GM21825 (cell line): ENCODE measurements at regions not wholly inside any gene's neighbourhood (a gene's known extent, or its start where the extent isn't known, plus 50 kb on each side); places are given as distances from the start of the nearest gene placed in this dataset.

Experiments used
- ATAC-seq: cut with Tn5 transposase; IDR thresholded peaks from one replicate; pipeline ENCODE4 v1.9.1; 2021; ENCODE audit warnings: mild to moderate bottlenecking, moderate library complexity; ENCODE audit not compliant: unreplicated experiment

DNA sequence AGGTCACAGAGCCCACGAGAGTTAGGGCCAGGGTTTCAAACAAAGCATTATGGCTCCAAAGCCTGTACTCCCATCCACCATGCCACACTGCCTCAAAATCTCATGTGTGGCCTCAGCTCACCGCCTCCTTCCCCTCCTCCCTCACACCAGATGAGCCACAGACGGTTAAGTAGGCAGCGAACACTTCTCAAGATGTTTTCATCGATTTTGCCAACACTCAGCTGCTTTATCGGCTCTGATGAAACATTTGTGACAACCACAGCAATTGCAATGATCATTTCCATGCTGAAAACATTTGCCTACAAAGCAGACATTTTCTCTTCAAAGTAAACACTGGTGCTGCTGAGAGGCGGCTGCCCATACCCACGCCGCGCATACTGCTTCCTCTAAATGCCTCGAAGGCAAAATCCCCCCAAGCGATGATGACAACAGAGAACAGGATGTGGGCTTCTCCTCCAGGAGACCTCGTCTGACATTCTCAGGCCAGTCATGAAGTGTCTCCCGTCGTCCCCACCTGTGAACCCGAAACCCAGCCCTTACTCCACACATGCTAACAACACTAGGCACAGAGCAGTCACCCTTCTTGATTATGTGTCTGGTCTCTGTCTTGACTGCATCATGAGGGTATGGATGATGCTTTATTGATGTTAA is 599.2 kb downstream of the SOX6 start:
- no peak for ATAC-seq

DNA sequence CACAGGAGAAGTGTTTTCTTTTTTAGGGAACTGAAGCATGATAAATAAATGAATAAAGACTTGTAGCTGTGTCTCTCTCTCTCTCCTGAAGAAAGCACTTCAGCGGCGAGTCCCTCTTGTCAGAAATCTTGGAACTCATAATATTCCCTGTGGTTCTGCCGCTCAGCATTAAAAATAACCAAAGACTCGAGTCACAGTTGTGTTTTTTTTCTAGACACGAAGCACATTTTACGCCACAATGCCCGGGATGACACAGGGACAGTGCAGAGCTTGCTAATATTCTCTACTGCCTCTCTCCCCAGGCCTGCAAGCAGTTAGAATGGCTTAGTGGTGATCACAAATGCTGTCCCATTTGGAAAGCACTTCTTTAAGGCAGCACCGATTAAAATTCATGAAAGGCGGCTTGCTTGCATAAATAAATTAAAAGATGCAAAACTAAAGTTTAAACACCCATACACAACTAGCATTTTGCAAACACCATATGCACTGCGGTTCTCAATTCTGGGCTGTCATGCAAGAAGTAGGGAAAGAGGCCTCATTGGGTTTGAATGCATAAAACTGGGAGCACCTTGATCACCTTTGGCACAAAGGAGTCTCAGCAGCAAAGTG is 597.4 kb downstream of the SOX6 start:
- no peak for ATAC-seq

DNA sequence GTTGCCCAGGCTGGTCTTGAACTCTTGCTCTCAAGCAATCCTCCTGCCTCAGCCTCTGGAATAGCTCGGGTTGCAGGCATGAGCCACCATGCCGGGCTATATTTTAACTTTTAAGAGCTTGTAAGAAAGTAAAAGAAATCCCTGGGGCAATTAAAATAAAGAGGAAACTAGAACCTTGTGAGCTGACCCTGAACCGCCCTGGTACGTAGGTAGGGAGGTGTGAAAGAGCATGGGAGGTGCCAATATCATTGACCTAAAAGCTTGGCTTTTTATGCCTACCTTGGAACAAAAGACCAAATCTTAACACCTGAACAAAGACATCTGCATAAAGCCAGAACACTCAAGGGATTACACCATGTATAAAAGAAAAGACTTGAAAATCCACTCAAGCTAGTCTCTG is 595.1 kb downstream of the SOX6 start:
- no peak for ATAC-seq

DNA sequence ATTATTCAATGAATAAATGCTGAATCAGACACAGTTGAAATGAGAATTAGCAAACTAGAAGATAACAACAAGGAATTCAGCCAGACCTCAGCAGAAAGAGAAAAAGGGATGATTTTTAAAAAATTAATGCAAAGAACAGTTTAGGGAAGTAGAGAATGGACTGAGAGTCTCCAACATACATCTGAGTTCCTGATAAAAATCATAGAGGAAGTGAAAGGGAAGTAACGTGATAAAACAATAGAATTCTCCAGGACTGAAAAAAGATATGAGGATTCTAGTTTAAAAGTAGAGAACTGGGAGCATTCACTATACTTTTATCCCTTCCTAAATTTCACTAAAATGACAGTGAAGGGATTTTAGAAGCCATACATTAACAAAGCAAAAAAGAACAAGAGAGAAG is 592.0 kb downstream of the SOX6 start:
- ATAC-seq = no peak

DNA sequence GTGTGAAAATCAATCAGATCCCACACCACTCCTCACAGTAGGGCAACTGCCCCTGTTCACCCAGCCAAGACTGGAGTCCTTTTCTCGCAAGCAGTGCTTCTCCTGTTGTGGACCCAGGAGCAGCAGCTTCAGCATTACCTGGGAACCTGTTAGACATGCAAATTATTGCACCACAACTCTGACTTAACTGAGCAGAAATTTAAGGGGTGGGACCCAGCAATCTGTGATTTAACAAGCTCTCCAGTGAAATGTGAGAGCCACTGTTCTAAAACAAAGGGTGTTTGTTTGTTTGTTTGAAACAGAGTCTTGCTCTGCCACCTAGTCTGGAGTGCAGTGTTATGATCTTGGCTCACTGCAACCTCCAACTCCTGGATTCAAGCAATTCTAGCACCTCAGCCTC is 591.4 kb downstream of the SOX6 start:
- no peak for ATAC-seq

DNA sequence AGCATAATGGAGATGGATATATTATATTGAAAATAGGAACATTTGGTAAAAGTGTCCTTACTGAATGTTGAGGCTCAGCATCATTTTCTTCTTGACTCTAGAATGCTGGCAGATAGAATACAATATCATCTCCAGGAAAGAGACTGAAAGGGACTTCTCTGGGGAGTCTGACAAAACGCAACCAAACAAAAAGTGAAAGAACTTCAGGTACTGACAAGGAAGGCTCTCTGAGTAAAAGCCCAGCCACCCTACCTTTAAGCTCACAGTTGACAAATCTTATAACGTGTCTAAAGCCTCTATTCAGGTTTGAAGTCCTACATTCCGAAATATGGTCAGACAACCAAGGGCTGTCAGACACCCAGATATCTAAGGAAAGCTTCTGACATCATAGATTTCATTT is 590.8 kb downstream of the SOX6 start:
- no peak for ATAC-seq

DNA sequence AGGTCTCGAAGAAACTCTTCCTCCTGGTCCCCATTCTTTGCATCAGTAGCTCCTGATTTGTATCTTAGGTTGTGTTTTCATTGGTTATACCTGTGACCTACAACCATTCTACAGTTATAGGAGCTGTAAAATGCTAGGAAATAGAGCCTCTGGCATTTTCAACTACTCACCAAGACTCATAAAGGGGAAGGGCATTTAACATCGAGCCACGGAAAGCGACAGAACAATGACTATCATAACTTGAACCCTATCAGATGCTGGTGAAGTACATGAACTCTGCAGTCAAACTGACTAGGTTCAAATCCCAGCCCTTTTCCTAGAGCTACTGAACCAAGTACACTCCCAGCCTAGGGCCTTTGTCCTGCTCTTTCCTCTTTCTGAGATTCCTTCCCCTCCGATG is 588.0 kb downstream of the SOX6 start:
- ATAC-seq = no peak

DNA sequence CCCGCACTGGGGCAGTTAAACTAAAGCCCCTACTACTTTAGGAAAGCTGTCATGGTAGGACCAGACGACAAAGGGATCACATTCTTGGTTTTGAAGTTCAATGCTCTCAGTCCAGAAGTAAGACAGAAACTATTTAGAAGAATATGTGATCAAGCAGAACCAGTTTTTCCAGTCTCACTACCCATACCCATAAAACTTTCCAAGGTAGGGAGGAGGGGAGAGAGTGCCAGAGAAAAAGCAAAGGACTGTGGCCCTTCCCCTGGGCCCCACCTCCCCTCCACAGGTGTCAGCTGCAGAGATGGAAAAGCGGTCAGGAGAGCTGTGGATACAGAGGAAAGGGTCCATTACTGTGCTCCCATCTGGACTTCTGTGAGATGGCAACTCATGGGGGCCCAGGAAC is 587.1 kb downstream of the SOX6 start:
- ATAC-seq = no peak

DNA sequence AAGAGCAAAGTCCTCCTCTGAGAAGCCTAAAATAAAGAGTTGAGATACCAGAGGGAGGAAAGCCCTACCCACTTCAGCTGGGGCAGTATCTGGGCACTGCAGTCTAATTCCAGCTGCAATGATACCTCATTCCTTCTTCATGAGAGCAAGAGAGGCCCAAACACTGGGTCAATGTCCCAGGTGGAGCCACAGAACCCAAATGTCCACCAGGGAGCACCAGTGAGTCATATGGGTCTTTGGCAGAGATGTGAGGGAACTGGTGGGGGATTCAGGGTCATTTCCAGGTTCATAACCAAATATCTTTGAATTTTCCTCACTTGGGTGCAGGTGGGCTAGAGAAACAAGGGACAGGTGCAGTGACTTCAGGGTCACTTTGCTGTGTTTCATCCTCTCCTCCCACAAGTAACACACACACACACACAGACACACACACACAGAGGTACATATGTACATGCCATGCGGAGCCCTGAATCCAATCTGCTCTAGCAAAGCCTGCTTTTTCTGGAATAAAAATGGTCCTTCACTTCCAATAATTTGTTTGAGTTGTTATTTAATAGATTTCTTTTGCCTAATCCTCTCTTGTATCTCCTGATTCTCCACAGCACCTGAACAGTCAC is 585.4 kb downstream of the SOX6 start:
- ATAC-seq = no peak

DNA sequence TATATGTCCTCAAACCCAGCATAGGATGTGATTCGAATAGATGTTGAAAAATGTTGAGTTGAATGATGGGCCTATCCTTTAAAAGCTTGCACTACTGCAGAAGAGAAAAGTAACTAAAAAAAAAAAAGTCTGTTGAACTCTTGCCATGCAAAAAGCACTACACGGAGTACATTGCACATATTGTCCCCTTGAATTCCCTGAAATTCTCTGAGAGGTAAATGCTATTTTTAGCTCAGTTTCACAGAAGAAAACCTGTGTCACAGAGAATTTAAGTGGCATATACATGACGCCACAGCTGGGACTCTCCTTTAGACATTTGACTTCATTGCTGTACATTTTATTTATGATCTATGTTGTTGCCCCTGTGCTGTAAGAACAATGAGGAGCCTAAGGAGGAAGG is 583.8 kb downstream of the SOX6 start:
- no peak for ATAC-seq

DNA sequence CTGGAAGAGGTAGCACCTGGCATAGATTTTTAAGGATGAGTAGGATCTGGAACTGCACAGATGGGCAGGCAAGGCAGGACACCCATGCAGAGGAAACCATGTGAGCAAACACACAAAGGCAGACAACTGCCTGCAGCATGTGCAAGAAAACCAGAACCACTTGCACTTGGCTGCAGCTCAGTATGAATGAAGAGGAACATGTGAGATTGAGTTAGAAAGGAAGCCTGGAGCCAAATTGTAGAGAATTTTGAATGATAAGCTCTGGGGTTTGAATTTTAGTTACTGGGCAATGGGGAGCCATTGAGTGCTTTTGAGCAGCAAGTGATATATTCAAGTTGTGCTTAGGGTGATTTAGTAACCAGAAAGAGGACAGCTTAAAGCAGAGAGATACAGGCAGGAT is 583.4 kb downstream of the SOX6 start:
- ATAC-seq = no peak

DNA sequence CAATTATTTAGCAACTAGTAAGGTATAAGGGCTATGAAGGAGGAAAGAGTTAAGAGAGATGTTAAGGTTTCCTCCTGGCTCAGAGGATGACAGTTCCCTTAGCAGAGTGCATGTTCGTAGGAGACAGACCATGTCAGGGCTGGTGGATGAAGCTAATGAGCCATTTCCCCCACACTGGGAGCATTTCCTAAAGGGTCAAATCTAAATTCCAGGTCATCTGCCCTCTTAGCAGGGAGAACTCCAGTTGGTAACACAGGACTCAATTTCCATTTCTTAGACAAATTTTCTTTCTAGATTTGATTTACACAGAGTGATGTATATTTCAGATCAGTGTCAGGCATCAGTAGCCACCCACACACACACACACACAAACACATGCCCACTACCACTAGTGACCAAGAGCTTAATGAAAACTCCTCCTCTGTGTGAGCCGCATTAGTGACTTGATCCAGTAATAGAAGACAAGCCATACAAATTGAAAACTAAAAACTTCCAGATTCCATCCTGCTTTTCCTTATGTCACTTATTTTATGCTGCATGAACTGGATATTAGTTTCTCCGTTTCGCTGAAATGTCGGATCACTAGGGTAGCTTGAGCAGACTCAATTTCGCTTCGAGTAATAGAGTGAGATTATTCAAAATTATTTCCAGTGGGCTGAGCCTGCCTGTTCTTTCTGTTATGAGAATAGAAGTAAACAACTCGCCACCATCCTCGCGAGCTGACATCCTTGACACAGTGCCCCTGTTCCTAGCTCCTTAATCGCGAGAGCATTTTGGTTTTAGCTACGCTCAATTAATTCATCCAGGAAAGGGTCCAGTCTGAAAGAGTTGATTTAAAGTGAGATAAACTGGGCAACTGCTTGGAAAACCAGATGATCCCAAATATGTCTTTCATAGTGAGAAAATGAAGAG is 582.6 kb downstream of the SOX6 start:
- ATAC-seq = no peak

DNA sequence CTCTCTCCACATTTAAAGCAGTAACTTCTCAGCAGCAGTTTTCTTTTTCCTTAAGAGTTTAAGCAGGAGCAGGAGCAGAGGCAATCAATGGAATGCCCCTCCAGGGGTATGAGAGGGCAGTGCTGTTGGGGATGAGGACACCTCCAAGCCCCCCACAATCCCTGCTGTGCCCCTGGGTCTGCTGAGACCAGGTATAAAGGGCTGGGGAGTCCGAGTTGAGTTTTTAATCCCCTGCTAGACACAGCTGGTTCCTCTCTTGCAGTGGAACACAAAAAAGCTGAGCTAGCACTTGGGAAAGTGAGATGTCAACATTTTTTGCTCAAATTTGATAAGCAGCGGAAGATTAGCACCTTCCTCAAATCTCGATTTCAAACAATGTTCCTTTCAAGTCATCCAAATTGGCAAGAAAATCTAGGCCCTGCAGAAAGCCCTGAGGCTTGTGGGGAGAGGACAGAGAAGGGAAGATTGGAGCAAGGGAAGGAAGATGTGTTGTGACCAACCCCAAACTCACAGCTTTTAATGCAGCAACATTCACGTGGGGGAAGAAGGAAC is 581.9 kb downstream of the SOX6 start:
- no peak for ATAC-seq

DNA sequence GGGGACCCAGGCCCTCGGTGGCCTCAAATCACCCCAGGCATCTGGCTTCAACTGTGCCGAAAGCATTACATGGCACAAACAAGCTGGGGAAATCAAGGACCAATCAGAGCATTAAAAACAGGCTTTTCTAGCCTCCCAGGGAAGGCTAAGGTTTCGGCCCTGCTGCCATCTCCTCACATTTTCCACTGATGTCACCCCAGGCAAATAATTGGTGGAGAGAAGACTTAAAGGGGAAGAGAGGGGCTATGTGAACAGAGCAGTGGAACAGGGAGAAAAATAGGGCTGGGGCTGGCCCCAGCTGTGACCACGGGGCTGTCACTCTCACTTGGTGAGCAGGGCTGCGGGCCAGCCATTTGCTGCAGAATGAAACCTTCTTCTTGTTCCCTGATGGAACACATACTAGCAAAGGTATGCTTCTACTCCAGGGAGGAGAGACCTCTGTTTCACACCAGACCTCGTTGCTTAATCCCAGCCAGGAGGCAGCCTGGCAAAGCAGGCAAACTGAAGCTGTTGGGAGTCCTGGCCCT is 581.3 kb downstream of the SOX6 start:
- no peak for ATAC-seq

DNA sequence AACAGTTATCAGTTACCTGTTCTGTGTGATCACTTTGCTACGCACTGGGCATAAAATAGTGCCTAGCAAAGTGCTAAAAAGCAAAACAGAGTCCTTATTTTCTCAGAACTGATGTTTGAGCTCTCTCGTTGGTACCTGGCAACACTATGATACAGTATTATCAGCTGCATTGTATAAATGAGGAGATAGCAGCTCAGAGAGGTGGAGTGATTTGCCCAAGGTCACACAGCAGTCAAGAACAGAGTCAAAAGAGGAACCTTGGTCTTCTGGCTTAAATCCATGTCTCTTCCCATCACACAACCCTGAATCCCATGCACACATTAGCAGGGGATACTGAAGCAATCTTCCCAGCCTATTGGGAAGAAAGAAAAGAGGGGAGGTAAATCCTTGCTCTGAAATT is 580.5 kb downstream of the SOX6 start:
- no peak for ATAC-seq

DNA sequence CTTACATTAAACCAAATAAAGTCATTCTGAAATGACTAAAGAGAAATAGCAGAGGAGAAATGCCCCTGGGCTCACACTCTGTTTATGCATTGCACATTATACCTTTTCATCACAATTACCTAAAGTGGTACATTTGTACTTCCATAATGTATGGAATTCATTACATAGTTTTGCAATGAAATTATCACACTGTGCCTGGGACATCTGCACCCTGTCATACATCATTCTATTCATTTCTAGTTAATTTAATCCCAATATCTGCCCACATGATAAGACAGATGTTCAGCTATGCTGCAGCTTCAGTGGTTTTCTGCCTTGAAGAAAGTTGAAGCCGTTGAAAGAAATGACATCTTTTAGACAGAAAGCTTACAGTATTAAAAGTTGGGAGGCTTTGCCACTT is 580.0 kb downstream of the SOX6 start:
- ATAC-seq = no peak

DNA sequence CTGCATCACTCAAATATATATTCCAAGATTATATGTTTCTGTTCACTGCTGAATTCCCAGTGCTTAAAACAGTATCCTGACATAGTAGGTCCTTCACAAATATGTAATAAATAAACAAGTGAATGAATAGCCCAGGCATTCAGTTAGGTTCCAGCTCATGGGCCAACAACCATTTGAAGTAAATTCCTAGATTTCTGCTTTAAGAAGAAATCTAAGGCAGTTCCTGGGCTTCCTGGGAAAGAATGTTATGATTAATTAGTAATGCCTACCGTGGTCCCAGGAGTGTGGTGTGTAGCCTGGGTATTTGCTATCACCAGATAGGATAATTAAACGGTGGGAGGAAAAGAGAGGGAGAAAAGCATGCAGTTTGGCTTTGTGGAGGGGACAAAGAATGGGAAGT is 576.8 kb downstream of the SOX6 start:
- no peak for ATAC-seq

DNA sequence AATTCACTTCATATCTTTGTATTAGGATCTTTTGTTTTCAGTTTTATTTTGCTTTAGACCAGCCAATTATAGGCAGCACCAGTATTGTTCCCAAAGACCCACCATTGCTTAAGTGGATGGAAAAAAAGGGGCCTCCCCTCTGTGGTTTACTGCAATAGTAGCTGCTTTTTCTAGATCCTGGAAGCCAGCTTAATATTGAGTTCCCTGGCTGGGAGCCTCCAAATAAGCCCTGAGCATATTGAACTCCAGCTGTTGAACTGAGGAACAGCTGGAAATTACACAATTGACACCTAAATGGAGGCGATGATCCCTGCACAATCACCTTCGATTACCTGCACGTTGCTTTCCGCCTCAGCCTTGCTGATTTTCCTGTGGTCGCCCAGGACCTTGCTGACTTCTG is 576.0 kb downstream of the SOX6 start:
- no peak for ATAC-seq

DNA sequence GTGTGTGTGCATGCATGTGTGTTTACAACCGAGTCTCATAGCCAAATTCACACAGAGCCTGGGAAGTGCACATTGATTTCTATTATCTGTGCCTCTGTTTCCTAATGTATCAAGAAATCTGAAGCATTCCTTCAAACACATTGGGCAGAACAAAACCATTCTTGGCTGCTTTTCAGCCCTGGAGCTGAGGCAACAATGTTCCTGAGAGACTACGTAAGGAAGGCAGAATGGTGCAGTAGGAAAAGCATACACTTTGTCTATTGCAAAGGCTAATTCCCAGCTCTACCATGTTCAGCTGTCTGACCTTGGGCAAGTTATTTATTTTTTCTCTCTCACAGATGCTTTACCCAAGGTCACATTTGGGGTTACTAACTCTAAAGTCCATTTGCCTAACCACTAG is 575.5 kb downstream of the SOX6 start:
- ATAC-seq = no peak

DNA sequence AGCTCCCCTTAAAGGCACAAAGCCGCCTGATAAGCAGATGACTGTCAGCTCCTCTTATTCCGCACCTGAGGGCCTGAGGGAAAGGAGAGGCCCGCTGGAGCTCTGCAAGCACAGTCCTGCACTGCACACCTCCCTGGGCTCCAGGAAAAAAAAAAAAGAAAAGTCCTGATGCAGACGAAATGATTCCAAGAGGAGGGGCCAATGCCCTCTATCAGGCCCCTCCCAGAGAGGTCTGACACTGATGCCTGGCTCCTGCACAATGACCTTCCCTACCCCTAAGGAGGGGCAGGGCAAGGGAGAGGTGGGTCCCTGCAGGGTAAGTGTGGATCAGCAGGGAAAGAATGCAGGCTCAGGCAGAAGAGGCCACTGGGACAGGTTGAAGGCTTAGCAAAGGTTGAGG is 572.7 kb downstream of the SOX6 start:
- no peak for ATAC-seq
